GM18951 (cell line): ENCODE measurements at regions not wholly inside any gene's neighbourhood (a gene's known extent, or its start where the extent isn't known, plus 50 kb on each side); places are given as distances from the start of the nearest gene placed in this dataset.

ENCODE experiments used
- POLR2A ChIP-seq: IDR thresholded peaks from 4 replicates; pipeline ENCODE4 v1.6.1; 2011; ENCODE audit warnings: mild to moderate bottlenecking; ENCODE audit not compliant: insufficient read length, insufficient read depth; ENCODE audit errors: extremely low read depth
- in situ Hi-C: fragments of 300-500 bp; cut with MboI; formaldehyde crosslinking; loops from one replicate; pipeline ENCODE4 v1.12.0; 2022; ENCODE audit warnings: low sequenced_read_pairs, mixed read lengths, inconsistent platforms; ENCODE audit not compliant: unreplicated experiment

DNA sequence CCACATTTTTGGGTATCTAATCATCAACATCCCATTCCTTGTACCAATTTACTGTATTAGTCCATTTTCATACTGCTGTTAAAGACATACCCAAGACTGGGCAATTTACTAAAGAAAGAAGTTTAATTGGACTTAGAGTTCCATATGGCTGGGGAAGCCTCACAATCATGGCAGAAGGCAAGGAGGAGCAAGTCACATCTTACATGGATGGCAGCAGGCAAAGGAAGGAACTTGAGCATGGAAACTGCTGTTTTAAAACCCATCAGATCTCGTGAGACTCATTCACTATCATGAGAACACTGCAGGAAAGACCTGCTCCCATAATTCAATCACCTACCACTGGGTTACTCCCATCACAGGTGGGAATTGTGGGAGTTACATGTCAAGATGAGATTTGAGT is 95.4 kb upstream of the SLCO6A1 start:
- no peak for TF ChIP-seq POLR2A
- in situ Hi-C loops = loop anchor here (25.0 kb wide), 2 partner anchors 443 to 543 kb away; no protein-coding TSS in a partner anchor

DNA sequence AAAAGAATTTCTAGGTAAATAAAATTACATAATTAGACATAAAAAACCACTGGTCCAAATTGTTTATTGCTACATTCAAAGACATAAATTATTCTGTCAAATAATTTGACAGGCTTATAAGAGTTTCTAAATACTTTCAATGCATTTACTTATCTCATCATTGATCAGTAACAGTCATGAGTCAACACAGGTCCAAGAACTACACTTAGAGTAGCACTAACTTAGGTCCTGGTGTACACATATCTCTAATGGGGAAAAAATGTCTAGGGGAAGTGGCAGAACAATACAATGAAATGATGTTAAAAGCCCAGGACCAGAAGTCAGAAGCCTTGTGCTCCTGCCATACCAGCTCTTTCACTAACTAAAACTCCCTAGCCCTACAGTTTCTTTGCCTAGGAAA is 96.5 kb upstream of the SLCO6A1 start:
- in situ Hi-C loops = loop anchor here (25.0 kb wide), 2 partner anchors 442 to 542 kb away; no protein-coding TSS in a partner anchor
- no peak for TF ChIP-seq POLR2A

DNA sequence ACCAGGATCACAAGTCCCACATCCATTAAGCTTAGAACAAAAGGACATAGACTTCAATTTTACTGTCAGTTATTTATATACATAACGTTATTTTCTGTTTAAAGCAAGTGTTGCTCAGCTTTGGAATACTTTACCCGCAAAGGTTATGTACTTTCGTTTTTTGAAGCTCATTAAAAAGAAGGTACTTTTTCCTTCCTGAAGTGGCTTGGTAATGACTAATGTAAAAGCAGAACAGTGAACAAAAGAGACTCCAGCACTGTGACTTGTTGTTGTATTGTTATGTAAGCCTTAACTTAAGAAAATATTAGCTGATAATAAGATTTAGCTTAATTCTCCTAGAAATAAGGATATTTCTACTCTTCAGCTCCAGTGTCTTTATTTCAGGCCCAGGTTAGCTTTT is 97.3 kb upstream of the SLCO6A1 start:
- in situ Hi-C loops = loop anchor here (25.0 kb wide), 2 partner anchors 441 to 541 kb away; no protein-coding TSS in a partner anchor
- TF ChIP-seq POLR2A = no peak

DNA sequence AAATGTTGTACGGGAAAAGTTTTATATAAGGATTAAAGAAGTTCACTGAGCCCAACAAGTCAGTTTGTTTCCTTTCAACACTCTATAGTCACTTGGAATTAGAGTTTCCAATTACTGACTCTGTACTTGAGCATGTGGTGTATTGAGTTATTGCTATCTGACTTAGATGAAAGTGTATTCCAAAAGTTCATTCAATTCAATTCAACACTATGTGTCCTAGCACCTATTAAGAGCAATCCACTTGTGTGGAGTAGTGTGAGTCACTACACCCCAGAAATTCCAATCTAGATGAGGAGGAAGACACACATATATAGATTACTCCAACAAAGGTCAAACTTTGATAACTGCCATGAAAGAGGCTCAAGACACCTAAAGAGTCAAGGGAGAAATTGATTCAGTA is 98.2 kb upstream of the SLCO6A1 start:
- no peak for TF ChIP-seq POLR2A
- in situ Hi-C loops = loop anchor here (25.0 kb wide), 2 partner anchors 440 to 540 kb away; no protein-coding TSS in a partner anchor

DNA sequence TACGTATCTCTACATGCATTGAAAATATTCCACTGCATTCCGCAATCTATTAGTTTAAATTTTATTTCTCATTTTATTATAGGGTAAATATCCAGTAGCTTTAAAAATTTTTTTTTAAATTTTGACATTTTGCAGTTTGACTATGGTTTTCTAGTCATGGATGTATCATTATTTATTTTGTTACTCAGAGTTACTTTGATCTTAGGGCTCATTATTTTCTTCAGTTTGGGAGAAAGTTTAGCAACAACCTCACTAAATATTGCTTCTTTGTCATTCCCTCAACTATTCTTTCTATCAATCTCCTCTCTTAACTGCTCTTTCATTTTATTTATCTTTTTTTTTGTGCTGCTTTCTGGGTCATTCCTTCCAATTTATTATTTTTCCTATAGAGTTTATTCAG is 100.5 kb upstream of the SLCO6A1 start:
- in situ Hi-C loops = loop anchor here (25.0 kb wide), 2 partner anchors 438 to 538 kb away; no protein-coding TSS in a partner anchor
- no peak for TF ChIP-seq POLR2A

DNA sequence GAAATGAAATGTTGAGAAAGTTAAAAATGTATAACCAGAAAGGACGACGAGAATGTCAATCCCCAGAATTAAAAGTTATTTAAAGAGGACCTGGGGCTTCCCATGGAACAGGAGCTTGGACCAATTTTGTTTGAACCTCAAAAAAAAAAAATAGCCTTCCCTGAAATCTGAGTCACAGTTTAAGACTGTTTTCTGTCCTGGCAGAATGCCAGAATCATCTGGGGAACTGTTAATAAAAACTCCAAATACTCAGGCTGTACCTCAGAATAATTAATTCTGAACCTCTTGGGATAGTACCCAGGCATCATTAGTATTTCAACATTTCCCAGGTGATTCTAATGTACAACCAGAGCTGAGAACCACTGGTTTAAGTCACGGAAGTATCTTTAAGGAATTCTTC is 102.2 kb upstream of the SLCO6A1 start:
- no peak for TF ChIP-seq POLR2A
- in situ Hi-C loops = no loop called here

DNA sequence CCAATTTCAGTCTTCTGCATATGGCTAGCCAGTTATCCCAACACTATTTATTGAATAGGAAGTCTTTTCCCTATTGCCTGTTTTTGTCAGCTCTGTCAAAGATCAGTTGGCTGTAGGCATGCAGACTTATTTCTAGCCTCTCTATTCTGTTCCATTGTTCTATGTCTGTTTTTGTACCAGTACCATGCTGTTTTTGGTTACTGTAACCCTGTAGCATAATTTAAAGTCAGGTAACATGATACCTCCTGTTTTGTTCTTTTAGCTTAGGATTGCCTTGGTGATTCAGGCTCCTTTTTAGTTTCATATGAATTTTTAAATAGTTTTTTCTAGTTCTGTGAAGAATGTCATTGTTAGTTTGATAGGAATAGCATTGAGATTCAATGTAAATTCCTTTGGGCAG is 104.9 kb upstream of the SLCO6A1 start:
- in situ Hi-C loops = no loop called here
- TF ChIP-seq POLR2A = no peak

DNA sequence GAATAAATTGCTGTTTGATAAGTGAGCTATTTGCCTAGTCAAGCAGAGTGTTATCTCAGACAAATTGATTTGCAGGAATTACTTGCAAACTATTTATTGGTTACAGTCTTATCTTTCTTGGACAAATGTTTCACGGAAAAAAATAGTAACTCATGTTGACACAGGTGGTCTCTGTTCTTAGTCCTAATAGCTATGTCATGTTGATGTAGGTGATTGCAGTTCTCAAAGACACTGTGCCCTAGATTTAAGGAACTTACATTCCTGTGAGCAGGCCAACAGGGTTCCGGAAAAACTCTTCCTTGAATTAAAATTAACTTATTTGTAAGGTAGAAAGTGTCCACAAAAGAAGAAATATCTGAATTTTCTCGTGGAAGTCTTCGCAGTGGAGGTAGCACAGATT is 109.6 kb upstream of the SLCO6A1 start:
- TF ChIP-seq POLR2A = no peak
- in situ Hi-C loops = no loop called here

DNA sequence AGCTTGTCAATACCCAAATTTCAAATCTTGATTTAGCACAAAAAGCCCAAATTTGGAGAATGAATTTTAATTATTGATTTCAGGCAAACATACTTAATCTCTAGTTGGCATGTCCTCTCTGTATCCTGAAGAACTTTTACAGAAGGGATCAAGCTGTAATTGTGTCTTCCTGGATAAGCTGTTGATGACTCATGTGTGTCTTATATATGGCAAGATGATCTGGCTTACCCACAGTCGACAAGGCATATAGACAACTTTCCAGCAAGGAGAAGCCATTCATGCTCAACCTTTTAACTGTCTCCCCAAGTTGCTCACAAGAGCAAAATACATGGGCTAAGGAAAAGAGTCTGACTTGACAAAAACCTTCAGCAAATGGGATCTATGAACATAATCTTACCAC is 112.5 kb upstream of the SLCO6A1 start:
- in situ Hi-C loops = no loop called here
- no peak for TF ChIP-seq POLR2A

DNA sequence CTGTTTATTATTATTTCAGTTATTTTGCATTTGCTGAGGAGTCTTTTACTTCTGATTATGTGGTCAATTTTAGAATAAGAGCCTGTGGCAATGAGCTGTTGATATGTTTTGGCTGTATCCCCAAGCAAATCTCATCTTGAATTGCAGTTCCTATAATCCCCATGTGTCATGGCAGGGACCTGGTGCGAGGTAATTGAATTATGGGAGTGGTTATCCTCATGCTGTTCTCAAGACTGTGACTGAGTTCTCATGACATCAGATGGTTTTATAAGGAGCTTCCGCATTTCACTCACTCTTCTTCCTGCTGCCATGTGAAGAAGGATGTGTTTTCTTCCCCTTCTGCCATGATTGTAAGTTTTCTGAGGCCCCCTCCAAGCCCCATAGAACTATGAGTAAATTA is 114.9 kb upstream of the SLCO6A1 start:
- in situ Hi-C loops = no loop called here
- TF ChIP-seq POLR2A = no peak

DNA sequence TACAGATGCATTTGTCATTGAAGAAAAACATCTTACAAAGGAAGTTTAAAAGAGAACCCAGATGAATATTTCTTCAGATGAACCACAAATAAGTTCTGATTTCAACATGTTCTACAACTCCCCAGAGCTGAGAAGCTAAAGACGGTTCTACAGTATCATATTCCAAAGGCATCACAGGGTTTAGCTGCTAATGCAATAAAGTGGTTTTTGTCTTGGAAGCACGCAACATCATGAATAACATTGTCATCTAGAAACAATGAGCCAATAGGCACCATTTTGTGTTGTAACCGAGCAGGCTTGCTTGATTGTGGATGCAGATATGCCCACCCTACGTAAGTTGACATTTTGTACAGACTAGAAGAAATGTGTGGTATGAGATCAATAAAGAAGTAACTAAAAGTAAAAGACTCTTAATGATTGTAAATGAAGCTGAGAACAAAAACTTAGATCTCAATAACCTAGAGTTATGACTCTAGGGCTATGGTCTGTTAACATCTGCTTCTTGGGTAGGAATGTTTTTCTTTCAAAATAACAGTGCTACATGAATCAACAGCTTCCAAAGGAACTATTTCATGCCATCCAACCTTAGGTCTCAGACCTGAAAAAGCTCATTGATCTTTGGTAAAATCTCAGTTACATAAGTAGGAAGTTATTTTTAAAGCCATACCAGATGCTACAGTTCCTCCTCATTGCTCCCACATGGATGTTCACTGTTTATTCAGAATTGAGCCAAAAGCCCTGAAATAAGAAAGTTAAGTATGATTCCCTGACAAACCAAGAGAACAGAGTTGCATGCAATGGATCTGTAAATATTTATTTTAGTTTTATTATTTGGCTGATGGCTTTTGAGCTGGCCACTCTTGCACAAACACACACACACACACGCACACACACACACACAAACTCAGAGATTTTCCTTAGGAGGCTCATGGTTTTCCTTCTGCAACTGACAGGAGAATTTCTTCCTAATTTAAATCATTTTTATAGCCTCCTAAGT is 118.7 kb upstream of the SLCO6A1 start:
- no peak for TF ChIP-seq POLR2A
- in situ Hi-C loops = no loop called here

DNA sequence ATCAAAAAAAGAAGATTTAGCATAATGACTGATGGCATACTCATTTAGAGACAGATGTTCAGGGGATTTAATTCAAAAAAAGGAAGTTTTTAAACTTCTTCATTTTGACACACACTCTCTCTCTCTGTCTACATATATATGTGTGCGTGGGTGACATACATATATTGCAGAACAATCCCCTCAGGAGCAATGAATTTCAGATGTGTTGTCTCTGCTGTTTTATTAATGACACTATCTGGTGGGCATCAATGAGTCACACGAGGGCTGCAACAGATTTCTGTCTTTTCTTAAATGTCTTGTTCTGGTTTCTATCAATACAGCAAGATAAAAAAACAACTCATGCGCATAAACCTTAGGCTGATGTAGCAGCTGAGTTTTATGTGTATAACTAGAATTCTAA is 123.5 kb upstream of the SLCO6A1 start:
- in situ Hi-C loops = no loop called here
- TF ChIP-seq POLR2A = no peak

DNA sequence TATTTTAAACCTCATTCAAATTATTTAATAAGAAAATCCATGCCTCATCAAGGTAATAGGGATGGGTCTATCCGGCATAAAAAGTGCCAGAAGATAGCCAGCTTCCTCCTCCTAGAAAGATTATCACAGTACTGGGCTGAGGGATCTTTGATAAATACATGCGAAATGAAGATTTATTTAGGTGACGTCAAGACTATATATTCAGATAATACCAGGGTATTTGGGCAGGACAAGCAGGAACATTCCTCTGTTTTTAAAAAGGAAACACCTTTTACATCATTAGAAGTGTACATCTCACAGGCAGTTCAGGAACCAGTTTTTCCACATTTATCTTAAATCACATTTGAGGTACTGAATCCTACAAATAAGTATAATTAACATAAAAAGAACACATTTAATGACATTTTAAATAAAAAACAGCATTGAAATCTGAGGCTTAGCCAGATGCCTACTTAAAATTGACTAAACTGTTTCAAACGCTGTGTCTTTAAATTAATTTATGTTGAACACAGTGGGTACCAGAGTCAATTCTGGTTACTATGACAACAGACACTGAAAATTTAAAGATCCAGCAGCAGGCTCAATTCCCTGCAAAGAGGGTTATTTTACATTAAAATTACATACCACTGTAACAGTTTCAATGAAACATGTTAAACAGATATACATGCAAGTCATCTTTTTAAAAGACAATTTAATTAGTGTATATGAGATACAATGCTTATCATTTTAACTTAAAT is 124.7 kb upstream of the SLCO6A1 start:
- in situ Hi-C loops = no loop called here
- TF ChIP-seq POLR2A = no peak
